ENCODE measurements at regions not wholly inside any gene's neighbourhood (a gene's known extent, or its start where the extent isn't known, plus 50 kb on each side); places are given as distances from the start of the nearest gene placed in this dataset.

DNA sequence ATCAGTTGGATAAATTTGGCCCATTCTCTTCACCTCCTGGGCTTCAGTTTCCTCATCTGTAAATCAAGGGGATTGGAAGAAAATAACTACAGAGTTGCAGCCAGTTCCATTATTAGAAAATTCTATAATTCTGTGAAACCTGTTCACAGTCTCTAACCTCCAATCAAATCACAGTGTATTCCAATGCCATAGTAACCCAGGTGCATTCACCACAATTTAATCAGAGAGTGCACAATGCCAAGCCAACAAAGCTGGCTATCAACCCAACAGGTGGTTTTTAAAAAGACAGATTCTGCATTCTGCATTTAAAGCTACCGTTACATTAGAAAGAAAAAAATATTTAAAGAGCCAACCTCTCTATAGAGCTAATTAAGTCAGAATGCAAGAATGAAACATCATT lies 308.6 kb downstream of the RNF144A start:
- DNase-seq: no peak

- DNase-seq: no peak
Observed at GRCh38 chr2:7226501-7226900, 309.3 kb downstream of the RNF144A start.

- no peak for DNase-seq
Observed at GRCh38 chr2:7233126-7233525, 315.9 kb downstream of the RNF144A start.

DNA sequence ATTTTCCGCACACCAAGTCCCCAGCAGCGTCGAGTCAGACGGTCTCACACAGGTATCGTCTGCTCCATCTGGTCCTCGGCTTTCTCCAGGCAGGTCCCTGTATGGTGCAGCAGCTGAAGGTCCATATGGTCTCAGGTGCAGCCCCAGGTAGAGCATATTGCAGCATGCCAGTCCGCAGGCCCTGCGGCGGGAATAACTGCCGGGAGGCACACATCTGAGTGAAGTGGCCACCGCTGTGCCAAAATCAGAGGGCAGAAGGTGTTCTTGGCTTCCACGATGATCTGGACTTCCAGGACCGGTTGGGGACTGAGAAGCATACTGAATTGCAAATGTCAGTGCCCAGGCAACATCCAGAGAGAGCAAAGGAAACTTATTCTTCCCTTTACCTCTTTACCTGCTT lies 320.3 kb downstream of the RNF144A start:
- DNase-seq: no peak

GRCh38 chr2:7239078-7239477 lies 321.9 kb downstream of the RNF144A start:
- DNase-seq: no peak

DNA sequence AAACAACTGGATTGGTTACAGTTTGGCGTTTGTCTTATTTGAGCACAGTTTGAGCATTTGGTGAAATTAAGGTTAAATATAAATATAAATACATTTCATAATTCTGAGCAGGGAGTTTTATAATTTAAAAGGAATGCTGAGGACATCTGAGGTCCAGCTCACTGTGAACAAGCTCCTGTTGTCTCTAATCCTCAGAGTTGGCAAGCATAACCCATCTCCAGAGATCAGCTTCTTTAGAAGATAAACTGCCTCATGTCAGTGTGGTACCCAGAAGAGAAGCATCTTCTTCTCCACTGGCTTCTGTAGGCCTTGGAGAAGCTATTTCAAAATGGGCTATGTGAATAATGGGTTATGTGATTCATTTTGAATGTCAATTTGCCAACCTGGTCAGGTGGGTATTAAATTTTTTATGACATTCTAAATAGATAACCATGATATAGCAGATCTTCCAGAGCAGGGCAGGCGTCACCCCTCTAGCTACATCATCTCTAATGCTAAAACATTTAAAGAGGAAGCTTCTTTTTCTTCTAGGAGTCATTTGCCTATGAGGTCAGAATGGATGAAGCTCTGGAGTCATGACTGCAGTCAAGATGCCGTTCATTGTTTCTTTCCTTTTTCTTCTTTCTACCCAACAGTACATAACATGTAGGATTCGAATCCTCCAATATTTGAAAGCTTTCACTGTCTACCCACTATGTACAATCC lies 324.0 kb downstream of the RNF144A start:
- DNase-seq: no peak

GRCh38 chr2:7242189-7242867 lies 325.1 kb downstream of the RNF144A start:
- DNase-seq: no peak

DNA sequence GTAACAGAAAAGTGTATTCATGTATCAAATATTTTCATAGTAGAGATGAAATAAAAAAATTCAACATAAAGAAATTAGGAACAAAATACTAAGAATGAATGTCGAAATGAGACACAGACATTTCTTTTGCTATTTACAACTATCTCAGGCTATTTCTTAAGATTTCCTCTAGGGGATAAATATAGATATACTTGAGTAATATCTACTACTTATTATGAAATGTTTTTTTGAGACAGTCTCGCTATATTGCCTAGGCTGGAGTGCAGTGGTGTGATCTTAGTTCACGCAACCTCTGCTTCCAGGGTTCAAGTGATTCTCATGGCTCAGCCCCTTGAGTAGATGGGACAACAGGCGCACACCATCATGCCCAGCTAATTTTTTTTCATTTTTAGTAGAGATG lies 326.1 kb downstream of the RNF144A start:
- no peak for DNase-seq

GRCh38 chr2:7256377-7256776 lies 339.2 kb downstream of the RNF144A start:
- no peak for DNase-seq

- DNase-seq: no peak
Observed at GRCh38 chr2:7262727-7263126, 345.5 kb downstream of the RNF144A start.

GRCh38 chr2:7264791-7265190 lies 347.6 kb downstream of the RNF144A start:
- DNase-seq: no peak

DNA sequence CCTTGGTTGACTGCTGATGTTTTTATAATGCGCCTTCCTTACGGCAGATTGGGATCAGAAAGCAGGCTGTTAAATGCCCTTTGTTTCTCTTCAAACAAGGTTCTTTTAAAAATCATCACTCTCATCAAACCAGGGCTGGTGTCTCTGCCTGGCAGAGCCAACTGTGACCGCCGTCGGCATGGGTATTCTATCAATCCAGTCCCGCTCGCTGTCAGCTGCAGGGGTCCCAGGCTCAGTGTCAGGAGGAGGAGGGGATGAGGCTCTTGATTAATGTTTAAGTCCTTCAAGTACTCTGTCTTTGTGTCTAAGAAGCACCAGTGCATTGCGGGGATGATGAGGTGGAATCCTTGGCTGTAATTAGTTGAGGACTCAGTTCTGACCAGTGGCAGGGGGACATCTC lies 348.1 kb downstream of the RNF144A start:
- no peak for DNase-seq

DNA sequence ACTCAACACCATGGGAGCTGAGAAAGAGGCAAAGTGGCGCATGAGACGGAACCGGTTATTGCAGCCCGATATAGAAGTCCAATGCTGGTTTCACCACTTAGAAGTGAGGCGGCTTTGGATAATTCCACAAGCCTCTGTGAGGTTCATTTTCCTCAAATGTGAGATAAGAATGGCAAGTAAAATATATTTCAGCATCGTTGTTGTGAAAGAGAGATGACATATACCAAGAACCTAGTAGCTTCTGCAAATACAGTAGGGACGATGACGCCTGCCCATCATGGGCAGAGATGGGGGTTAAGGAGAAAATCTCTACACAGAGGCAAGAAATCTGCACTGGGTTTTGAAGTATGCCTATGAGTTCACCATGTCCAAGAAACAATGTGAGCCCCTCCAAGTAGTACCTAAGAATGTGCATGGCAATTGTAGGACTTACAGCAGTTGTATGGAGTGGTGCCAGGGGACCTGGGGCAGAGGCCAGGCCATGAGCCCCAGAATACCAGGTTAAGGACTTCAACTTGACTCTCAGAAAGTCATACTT lies 352.0 kb downstream of the RNF144A start:
- DNase-seq: no peak

DNA sequence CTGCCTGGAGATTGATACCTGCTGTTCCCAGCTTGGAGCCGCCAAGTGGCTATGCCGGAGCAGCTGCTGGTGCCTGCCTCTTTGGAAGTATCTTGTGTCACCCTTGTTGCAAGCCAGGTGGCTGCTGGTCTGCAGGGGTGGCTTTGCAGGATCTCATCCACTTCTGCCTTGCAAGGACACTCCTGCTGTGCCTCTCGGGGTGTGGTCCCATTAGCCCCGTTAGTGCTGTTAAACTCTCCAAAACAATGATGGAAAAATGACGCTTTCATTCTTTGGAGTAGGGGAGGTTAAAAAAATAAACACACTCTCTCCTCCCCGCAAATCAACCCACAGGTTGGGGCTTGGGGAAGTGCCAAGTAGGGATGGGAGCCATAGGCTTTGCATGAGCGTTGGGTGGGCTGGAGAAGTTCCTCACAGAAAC lies 352.8 kb downstream of the RNF144A start:
- DNase-seq: no peak

GRCh38 chr2:7272210-7272609 lies 355.0 kb downstream of the RNF144A start:
- no peak for DNase-seq

DNA sequence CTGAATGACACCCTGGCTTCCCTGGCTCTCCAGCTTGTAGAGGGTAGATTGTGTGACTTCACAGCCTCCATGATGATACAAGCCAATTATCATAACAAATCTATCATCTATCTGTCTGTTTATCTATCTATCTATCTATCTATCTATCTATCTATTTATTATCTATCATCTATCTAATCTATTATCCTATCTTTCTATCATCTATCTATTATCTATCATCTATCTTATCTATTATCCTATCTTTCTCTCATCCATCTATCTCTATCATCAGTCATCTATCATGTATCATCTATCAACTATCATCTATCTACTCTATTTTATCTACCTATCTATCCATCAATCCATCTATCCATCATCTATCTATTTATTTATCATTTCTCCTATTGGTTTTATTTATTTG lies 361.8 kb downstream of the RNF144A start:
- DNase-seq: no peak

DNA sequence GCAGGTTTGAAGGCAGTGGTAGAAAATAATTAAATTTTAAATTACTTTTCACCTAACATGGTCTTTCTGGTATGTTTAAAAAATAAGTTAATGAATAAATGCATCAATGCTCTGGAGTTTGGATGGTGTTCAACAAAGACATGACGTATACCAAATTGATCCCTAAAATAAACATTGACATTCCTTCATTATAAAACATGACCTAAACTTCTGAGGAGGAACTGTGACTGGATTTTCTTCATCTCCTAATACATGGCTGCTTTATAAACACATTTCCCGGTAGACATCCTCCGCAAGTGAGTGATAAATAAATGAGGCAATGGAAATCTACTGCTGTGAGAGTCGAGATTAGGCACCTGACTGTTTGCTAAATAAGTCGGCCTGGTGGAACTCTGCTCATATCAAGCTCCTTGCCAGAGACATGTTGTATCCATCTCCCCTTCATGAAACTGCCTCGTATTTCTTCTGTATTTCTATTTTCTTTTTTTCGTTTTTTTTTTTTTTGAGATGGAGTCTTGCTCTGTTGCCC lies 362.3 kb downstream of the RNF144A start:
- DNase-seq: no peak

- no peak for DNase-seq
Observed at GRCh38 chr2:7280790-7281189, 363.6 kb downstream of the RNF144A start.

GRCh38 chr2:7281231-7282201 lies 364.3 kb downstream of the RNF144A start:
- DNase-seq: no peak

DNA sequence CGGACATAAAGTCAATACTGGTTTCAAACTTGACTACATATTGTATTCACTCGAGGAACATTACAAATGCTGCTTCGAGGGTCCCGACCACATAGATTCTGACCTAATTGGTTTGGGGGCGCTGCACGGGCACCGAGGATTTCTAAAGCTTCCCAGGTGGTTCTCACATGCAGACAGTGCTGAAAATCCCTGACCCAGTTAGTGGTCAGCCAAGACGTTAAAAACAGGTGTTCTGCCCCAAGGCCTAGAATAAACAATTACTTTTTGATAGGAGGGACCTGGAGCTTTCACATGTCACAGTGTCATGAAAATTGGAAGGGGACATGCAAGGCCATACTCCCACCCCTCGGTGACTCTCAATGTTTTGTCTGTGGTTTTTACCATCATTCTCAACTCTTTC lies 368.9 kb downstream of the RNF144A start:
- DNase-seq: no peak

DNA sequence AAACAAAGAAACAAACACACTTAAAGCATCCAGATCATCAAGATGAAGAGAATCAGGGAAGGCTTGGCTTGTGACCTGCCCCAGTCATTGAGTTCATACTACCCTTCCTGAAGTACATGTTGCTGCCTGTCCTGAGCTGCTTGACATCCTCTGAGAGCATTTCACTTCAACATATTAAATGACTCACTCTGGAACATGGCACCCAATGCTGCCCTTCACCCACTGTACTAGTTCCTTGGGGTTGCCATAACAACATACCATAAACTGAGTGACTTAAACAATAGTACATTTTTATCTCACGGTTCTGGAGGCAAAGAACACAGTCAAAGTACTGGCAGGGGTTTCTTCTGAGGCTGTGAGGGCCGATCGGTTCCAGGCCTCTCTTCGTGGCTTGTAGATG lies 371.3 kb downstream of the RNF144A start:
- no peak for DNase-seq

- no peak for DNase-seq
Observed at GRCh38 chr2:7289697-7290096, 372.5 kb downstream of the RNF144A start.

DNA sequence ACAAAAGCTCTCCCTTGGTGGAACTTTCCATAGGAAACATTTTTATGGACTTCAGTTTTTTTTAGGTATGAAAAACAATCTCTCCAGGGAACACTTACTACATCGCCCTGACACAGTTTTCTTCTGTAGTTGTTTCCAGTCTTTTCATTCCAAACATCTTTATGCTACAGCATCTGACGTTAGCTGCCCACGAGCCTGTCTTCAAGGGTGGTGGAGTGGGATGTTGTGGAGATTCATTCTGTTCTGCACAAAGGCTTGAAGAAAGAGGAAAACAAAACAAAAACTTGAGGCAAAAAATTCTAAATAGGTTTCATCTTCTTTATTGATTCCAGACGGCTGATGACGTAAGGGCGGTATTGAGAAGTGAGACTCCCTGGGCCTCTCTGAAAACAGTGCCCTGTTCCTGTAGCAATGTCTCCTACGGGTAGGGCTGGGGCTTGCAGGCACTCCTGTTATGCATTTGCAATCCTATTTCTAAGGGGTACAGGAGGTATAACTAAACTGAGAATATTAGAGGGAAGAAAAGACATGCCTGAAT lies 375.0 kb downstream of the RNF144A start:
- no peak for DNase-seq
